Loucy (cell line): ENCODE measurements at regions not wholly inside any gene's neighbourhood (a gene's known extent, or its start where the extent isn't known, plus 50 kb on each side); places are given as distances from the start of the nearest gene placed in this dataset.

ENCODE experiments used
- EZH2phosphoT487 ChIP-seq: fragments of 200-600 bp; IDR thresholded peaks from 2 replicates; pipeline ENCODE4 v1.6.1; 2018; ENCODE audit warnings: antibody characterized with exemption, mild to moderate bottlenecking, moderate library complexity, borderline replicate concordance
- TF ChIP-seq, protein P1 (sequence below): fragments of 200-600 bp; sonication (generic); conservative IDR thresholded peaks from 2 replicates; pipeline ENCODE4 v1.5.1; 2014; ENCODE audit warnings: mild to moderate bottlenecking, antibody characterized with exemption, low read length

DNA sequence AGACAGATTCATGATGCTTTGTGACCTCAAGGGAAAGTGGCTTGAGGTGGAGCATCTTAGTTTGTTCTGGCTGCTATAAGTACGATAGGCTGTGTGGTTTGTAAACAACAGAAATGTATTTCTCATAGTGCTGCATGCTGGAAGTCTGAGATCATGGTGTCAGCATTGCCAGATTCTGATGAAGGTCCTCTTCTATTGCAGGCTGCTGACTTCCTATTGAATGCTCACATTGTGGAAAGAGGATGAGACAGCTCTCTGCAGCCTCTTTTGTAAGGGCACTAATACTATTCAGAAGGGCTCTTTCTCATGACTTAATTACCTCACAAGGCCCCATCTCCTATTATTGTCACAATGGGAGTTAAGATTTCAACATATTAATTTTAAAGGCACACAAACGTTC is 1674.0 kb upstream of the PCDH7 start:
- TF ChIP-seq, protein P1, sequence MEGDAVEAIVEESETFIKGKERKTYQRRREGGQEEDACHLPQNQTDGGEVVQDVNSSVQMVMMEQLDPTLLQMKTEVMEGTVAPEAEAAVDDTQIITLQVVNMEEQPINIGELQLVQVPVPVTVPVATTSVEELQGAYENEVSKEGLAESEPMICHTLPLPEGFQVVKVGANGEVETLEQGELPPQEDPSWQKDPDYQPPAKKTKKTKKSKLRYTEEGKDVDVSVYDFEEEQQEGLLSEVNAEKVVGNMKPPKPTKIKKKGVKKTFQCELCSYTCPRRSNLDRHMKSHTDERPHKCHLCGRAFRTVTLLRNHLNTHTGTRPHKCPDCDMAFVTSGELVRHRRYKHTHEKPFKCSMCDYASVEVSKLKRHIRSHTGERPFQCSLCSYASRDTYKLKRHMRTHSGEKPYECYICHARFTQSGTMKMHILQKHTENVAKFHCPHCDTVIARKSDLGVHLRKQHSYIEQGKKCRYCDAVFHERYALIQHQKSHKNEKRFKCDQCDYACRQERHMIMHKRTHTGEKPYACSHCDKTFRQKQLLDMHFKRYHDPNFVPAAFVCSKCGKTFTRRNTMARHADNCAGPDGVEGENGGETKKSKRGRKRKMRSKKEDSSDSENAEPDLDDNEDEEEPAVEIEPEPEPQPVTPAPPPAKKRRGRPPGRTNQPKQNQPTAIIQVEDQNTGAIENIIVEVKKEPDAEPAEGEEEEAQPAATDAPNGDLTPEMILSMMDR, result no peak
- no peak for TF ChIP-seq EZH2phosphoT487
